Erythroblast (primary cell): ENCODE measurements at regions not wholly inside any gene's neighbourhood (a gene's known extent, or its start where the extent isn't known, plus 50 kb on each side); places are given as distances from the start of the nearest gene placed in this dataset.

Source experiments
- GATA1 ChIP-seq: IDR thresholded peaks from 2 replicates; pipeline ENCODE4 v1.6.1; 2011; ENCODE audit warnings: low read depth, mild to moderate bottlenecking, control low read depth, low read length, moderate library complexity
- POLR2A ChIP-seq: IDR thresholded peaks from 2 replicates; pipeline ENCODE4 v1.6.1; 2011; ENCODE audit warnings: mild to moderate bottlenecking, low read length

GRCh38 chr18:27301615-27302378 is 116.7 kb upstream of the CHST9 start:
- TF ChIP-seq POLR2A (no peak), GATA1 (no peak)
